Fibroblast of lung (primary cell): ENCODE measurements at regions not wholly inside any gene's neighbourhood (a gene's known extent, or its start where the extent isn't known, plus 50 kb on each side); places are given as distances from the start of the nearest gene placed in this dataset.

Experiments used
- DNase-seq, 2 donors: peaks; one replicate each; pipeline versions ENCODE4 v3.0.0 to v3.0.0-alpha.2; 2010; ENCODE audit warnings: low read depth in 2 of 2
- H2AFZ ChIP-seq: 2 replicates; pipeline ENCODE4 v1.5.1; 2012; ENCODE audit warnings: low read length, control low read depth, inconsistent platforms
- H3K27ac ChIP-seq: 2 replicates; pipeline ENCODE4 v1.5.1; 2011; ENCODE audit warnings: low read length, control low read depth; ENCODE audit not compliant: insufficient read depth
- H3K27me3 ChIP-seq: 2 replicates; pipeline ENCODE4 v1.5.1; 2011; ENCODE audit warnings: mild to moderate bottlenecking, low read length; ENCODE audit not compliant: control insufficient read depth, insufficient read depth
- H3K36me3 ChIP-seq: 2 replicates; pipeline ENCODE4 v1.5.1; 2011; ENCODE audit warnings: low read length; ENCODE audit not compliant: control insufficient read depth, insufficient read depth
- H3K4me1 ChIP-seq: 2 replicates; pipeline ENCODE4 v1.5.1; 2011; ENCODE audit warnings: low read length; ENCODE audit not compliant: control insufficient read depth, insufficient read depth; ENCODE audit errors: extremely low read depth
- H3K4me2 ChIP-seq: 2 replicates; pipeline ENCODE4 v1.5.1; 2011; ENCODE audit warnings: low read length, control low read depth; ENCODE audit not compliant: insufficient read depth; ENCODE audit errors: extremely low read depth
- H3K4me3 ChIP-seq, 4 experiments: fragments of 200-600 bp in 1 of 4; sonication (generic) in 1 of 4; replicated peaks in 1 of 4; 2 replicates each; pipeline ENCODE4 v1.5.1; 2011 to 2016; ENCODE audit warnings: low read length in 4 of 4, low read depth in 3 of 4, mild to moderate bottlenecking in 3 of 4, control low read depth in 2 of 4, inconsistent platforms in 1 of 4, mixed read lengths in 1 of 4; ENCODE audit not compliant: insufficient read depth in 1 of 4; ENCODE audit errors: control extremely low read depth in 1 of 4
- H3K79me2 ChIP-seq: 2 replicates; pipeline ENCODE4 v1.5.1; 2012; ENCODE audit warnings: mild to moderate bottlenecking, low read length, inconsistent platforms; ENCODE audit not compliant: control insufficient read depth, insufficient read depth
- H3K9ac ChIP-seq: 2 replicates; pipeline ENCODE4 v1.5.1; 2011; ENCODE audit warnings: mild to moderate bottlenecking, low read length, control low read depth; ENCODE audit not compliant: insufficient read depth
- H3K9me3 ChIP-seq: 2 replicates; pipeline ENCODE4 v1.5.1; 2012; ENCODE audit warnings: low read depth, low read length; ENCODE audit not compliant: control insufficient read depth, insufficient read depth
- H4K20me1 ChIP-seq: 2 replicates; pipeline ENCODE4 v1.5.1; 2011; ENCODE audit warnings: low read length; ENCODE audit not compliant: control insufficient read depth, insufficient read depth; ENCODE audit errors: extremely low read depth
- CTCF ChIP-seq, 2 donors: IDR thresholded peaks in 1 of 2; conservative IDR thresholded peaks in 1 of 2; 1 replicate in 1 of 2; 2 replicates in 1 of 2; pipeline ENCODE4 v1.5.1; 2011 to 2012; ENCODE audit warnings: low read length in 2 of 2, control low read depth in 1 of 2, inconsistent platforms in 1 of 2, low read depth in 1 of 2, mild to moderate bottlenecking in 1 of 2
- EZH2 ChIP-seq: IDR thresholded peaks from 2 replicates; pipeline ENCODE4 v1.5.1; 2012; ENCODE audit warnings: low read length, control low read depth, mild to moderate bottlenecking; ENCODE audit errors: missing control alignments

- no peaks in the 10 kb centered on the region for H3K79me2 ChIP-seq
- no peaks in the 10 kb centered on the region for H3K27me3 ChIP-seq
- H3K9ac ChIP-seq: no peak overlapping the region
- H3K27ac ChIP-seq: no peak overlapping the region
- TF ChIP-seq CTCF (conservative IDR thresholded peaks at IDR 0.05 in 1 of 2, IDR thresholded peaks at IDR 0.05 in 1 of 2; ENCODE audit: low read depth in 1 of 2, low read length in 2 of 2): no peak
- no peak for TF ChIP-seq EZH2
- DNase-seq: no peak
- no peak overlapping the region for H2AFZ ChIP-seq
- H4K20me1 ChIP-seq: no peaks in the 10 kb centered on the region
- H3K9me3 ChIP-seq: no peaks in the 10 kb centered on the region
- no peaks in the 10 kb centered on the region for H3K4me1 ChIP-seq
- no peaks in the 10 kb centered on the region for H3K36me3 ChIP-seq
- no peak overlapping the region for H3K4me2 ChIP-seq
- no peak overlapping the region for H3K4me3 ChIP-seq
These were observed 77.0 kb upstream of the ZNF507 start for GRCh38 chr19:32268381-32268780.

GRCh38 chr19:32269831-32270230 lies 75.6 kb upstream of the ZNF507 start:
- H3K9ac ChIP-seq: no peak overlapping the region
- no peaks in the 10 kb centered on the region for H4K20me1 ChIP-seq
- no peak overlapping the region for H3K4me2 ChIP-seq
- H3K79me2 ChIP-seq: no peaks in the 10 kb centered on the region
- H3K4me1 ChIP-seq: no peaks in the 10 kb centered on the region
- H3K27ac ChIP-seq: no peak overlapping the region
- no peak overlapping the region for H3K4me3 ChIP-seq
- TF ChIP-seq CTCF (conservative IDR thresholded peaks at IDR 0.05 in 1 of 2, IDR thresholded peaks at IDR 0.05 in 1 of 2; ENCODE audit: low read depth in 1 of 2, low read length in 2 of 2): no peak
- DNase-seq: no peak
- H3K27me3 ChIP-seq: no peaks in the 10 kb centered on the region
- no peaks in the 10 kb centered on the region for H3K9me3 ChIP-seq
- H2AFZ ChIP-seq: no peak overlapping the region
- H3K36me3 ChIP-seq: no peaks in the 10 kb centered on the region

- no peak for DNase-seq
- H4K20me1 ChIP-seq: no peaks in the 10 kb centered on the region
- no peak overlapping the region for H3K4me3 ChIP-seq
- no peak overlapping the region for H2AFZ ChIP-seq
- no peak overlapping the region for H3K27ac ChIP-seq
- H3K4me1 ChIP-seq: no peaks in the 10 kb centered on the region
- no peak overlapping the region for H3K9ac ChIP-seq
- H3K79me2 ChIP-seq: no peaks in the 10 kb centered on the region
- H3K9me3 ChIP-seq: no peaks in the 10 kb centered on the region
- no peak overlapping the region for H3K4me2 ChIP-seq
- TF ChIP-seq EZH2: no peak
- TF ChIP-seq CTCF (conservative IDR thresholded peaks at IDR 0.05 in 1 of 2, IDR thresholded peaks at IDR 0.05 in 1 of 2; ENCODE audit: low read depth in 1 of 2, low read length in 2 of 2): no peak
- no peaks in the 10 kb centered on the region for H3K27me3 ChIP-seq
- H3K36me3 ChIP-seq: no peaks in the 10 kb centered on the region
These were observed 71.9 kb upstream of the ZNF507 start for GRCh38 chr19:32273483-32273882.
